Astrocyte (in vitro differentiated cells and primary cell): ENCODE measurements at regions not wholly inside any gene's neighbourhood (a gene's known extent, or its start where the extent isn't known, plus 50 kb on each side); places are given as distances from the start of the nearest gene placed in this dataset.

Experiments used
- DNase-seq: peaks from one replicate; pipeline ENCODE4 v3.0.0-alpha.2; 2010; ENCODE audit warnings: low read depth
- FAIRE-seq: peaks from 2 replicates; lab custom pipeline; 2011; peaks lifted over from hg19 to GRCh38; lab: Jason Lieb, UNC
- H2AFZ ChIP-seq: 2 replicates; pipeline ENCODE4 v1.6.0; 2012; ENCODE audit warnings: low read depth, low read length, inconsistent platforms
- H3K27ac ChIP-seq: 2 replicates; pipeline ENCODE4 v1.5.1; 2011; ENCODE audit warnings: low read depth, low read length, inconsistent platforms
- H3K27me3 ChIP-seq: 2 replicates; pipeline ENCODE4 v1.6.0; 2011; ENCODE audit warnings: low read length, inconsistent platforms; ENCODE audit not compliant: insufficient read depth
- H3K36me3 ChIP-seq: 2 replicates; pipeline ENCODE4 v1.5.1; 2011; ENCODE audit warnings: low read length, inconsistent platforms; ENCODE audit not compliant: insufficient read depth
- H3K4me1 ChIP-seq: 2 replicates; pipeline ENCODE4 v1.5.1; 2011; ENCODE audit warnings: low read length, inconsistent platforms; ENCODE audit not compliant: insufficient read depth
- H3K4me2 ChIP-seq: 2 replicates; pipeline ENCODE4 v1.6.0; 2012; ENCODE audit warnings: low read length, inconsistent platforms
- H3K4me3 ChIP-seq: 2 replicates; pipeline ENCODE4 v1.5.1; 2011; ENCODE audit warnings: low read depth, mild to moderate bottlenecking, low read length, inconsistent platforms; ENCODE audit not compliant: insufficient read depth
- H3K79me2 ChIP-seq: 2 replicates; pipeline ENCODE4 v1.6.0; 2012; ENCODE audit warnings: mild to moderate bottlenecking, low read length, inconsistent platforms; ENCODE audit not compliant: insufficient read depth
- H3K9ac ChIP-seq: 2 replicates; pipeline ENCODE4 v1.6.0; 2012; ENCODE audit warnings: mild to moderate bottlenecking, low read length, inconsistent platforms
- H3K9me3 ChIP-seq: 2 replicates; pipeline ENCODE4 v1.5.1; 2012; ENCODE audit warnings: low read depth, mild to moderate bottlenecking, low read length, inconsistent platforms; ENCODE audit not compliant: insufficient read depth
- H4K20me1 ChIP-seq: 2 replicates; pipeline ENCODE4 v1.6.0; 2012; ENCODE audit warnings: low read length, inconsistent platforms; ENCODE audit not compliant: insufficient read depth
- H3K27ac Mint-ChIP-seq: one replicate; pipeline ENCODE4 v1.8.0; 2021; ENCODE audit warnings: mild to moderate bottlenecking, mixed read lengths; ENCODE audit not compliant: unreplicated experiment
- H3K27me3 Mint-ChIP-seq: one replicate; pipeline ENCODE4 v1.8.0; 2021; ENCODE audit warnings: low read depth, mixed read lengths; ENCODE audit not compliant: unreplicated experiment
- H3K36me3 Mint-ChIP-seq: one replicate; pipeline ENCODE4 v1.8.0; 2021; ENCODE audit warnings: low read depth, mixed read lengths; ENCODE audit not compliant: unreplicated experiment
- H3K4me1 Mint-ChIP-seq: one replicate; pipeline ENCODE4 v1.8.0; 2021; ENCODE audit warnings: low read depth, mixed read lengths; ENCODE audit not compliant: unreplicated experiment
- H3K4me3 Mint-ChIP-seq: one replicate; pipeline ENCODE4 v1.8.0; 2021; ENCODE audit warnings: mild to moderate bottlenecking, moderate library complexity, mixed read lengths; ENCODE audit not compliant: unreplicated experiment
- H3K9me3 Mint-ChIP-seq: one replicate; pipeline ENCODE4 v1.8.0; 2021; ENCODE audit warnings: mild to moderate bottlenecking, mixed read lengths; ENCODE audit not compliant: unreplicated experiment
- EZH2 ChIP-seq: IDR thresholded peaks from 2 replicates; pipeline ENCODE4 v1.6.1; 2012; ENCODE audit warnings: mild to moderate bottlenecking, low read length, inconsistent platforms; ENCODE audit not compliant: insufficient read depth
- TF ChIP-seq, protein P1 (sequence below): IDR thresholded peaks from 2 replicates; pipeline ENCODE4 v1.5.1; 2011; ENCODE audit warnings: low read depth, mild to moderate bottlenecking, inconsistent platforms, low read length, moderate library complexity; ENCODE audit not compliant: insufficient read depth

DNA sequence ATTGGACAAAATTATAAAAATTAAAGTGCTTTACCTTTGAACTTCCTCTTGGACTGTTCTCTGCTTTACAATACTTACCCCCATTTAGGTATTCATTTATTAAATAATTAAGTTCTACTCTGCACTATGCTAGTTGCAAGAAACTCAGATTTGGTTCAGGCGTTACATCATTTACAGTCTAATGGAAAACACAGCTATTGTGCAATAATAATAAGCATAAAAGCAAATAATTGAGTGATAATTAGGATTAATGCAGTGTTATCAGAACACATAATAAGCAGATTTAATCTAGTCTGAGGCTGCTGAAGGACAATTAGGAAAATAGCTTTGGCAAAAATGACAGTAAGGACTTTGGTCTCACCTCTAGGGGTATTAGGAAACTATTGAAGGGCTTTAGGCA, 493.2 kb upstream of the ADARB2 start:
- no peaks in the 10 kb centered on the region for H3K36me3 Mint-ChIP-seq
- H3K9ac ChIP-seq: no peak overlapping the region
- H3K4me1 ChIP-seq: no peaks in the 10 kb centered on the region
- no peaks in the 10 kb centered on the region for H3K79me2 ChIP-seq
- TF ChIP-seq, protein P1, sequence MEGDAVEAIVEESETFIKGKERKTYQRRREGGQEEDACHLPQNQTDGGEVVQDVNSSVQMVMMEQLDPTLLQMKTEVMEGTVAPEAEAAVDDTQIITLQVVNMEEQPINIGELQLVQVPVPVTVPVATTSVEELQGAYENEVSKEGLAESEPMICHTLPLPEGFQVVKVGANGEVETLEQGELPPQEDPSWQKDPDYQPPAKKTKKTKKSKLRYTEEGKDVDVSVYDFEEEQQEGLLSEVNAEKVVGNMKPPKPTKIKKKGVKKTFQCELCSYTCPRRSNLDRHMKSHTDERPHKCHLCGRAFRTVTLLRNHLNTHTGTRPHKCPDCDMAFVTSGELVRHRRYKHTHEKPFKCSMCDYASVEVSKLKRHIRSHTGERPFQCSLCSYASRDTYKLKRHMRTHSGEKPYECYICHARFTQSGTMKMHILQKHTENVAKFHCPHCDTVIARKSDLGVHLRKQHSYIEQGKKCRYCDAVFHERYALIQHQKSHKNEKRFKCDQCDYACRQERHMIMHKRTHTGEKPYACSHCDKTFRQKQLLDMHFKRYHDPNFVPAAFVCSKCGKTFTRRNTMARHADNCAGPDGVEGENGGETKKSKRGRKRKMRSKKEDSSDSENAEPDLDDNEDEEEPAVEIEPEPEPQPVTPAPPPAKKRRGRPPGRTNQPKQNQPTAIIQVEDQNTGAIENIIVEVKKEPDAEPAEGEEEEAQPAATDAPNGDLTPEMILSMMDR: no peak
- TF ChIP-seq EZH2: no peak
- H3K27ac Mint-ChIP-seq: no peak overlapping the region
- FAIRE-seq: no peak
- H3K27ac ChIP-seq: no peak overlapping the region
- H3K9me3 ChIP-seq: no peaks in the 10 kb centered on the region
- no peaks in the 10 kb centered on the region for H3K27me3 ChIP-seq
- H3K4me3 Mint-ChIP-seq: no peak overlapping the region
- H3K27me3 Mint-ChIP-seq: no peaks in the 10 kb centered on the region
- H3K9me3 Mint-ChIP-seq: no peaks in the 10 kb centered on the region
- H3K4me3 ChIP-seq: no peak overlapping the region
- no peaks in the 10 kb centered on the region for H4K20me1 ChIP-seq
- H3K4me2 ChIP-seq: no peak overlapping the region
- no peaks in the 10 kb centered on the region for H3K36me3 ChIP-seq
- H2AFZ ChIP-seq: no peak overlapping the region
- DNase-seq: no peak
- H3K4me1 Mint-ChIP-seq: no peaks in the 10 kb centered on the region

DNA sequence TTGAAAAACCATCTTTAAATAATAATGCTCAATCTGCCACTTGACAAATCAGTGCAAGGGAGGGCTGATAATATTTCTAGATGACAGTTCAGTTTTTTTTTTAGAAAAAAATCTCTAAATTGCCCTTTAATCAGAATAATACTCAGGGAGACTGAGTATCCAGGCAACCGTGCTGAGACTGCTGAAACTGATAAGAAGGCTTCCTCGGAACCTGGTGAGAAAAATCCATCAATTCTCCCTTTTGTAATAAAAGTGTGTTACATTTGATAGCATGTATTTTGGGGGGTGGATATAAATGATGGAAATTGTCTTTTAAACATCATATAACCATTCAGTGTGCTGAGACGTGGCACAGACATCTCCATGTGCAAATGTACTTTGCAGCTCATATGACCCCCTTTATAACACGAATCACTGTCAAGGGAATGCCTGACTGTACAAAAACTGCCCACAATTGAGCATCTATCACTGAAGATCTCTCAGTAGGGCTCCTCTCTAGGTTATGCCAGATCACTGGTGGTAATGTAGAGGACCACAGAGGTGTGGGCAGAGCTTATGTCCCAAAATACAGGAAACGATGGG, 491.1 kb upstream of the ADARB2 start:
- Histone ChIP-seq H3K9me3 (peaks cover 6% of the 10 kb centered on the region), H3K79me2 (no peaks in the 10 kb centered on the region), H4K20me1 (no peaks in the 10 kb centered on the region), H3K4me2 (no peak overlapping the region), H3K36me3 (no peaks in the 10 kb centered on the region), H3K9ac (no peak overlapping the region), H3K27ac (no peak overlapping the region), H2AFZ (no peak overlapping the region), H3K4me1 (no peaks in the 10 kb centered on the region), H3K4me3 (no peak overlapping the region), H3K27me3 (no peaks in the 10 kb centered on the region)
- FAIRE-seq: no peak
- TF ChIP-seq, protein P1: no peak
- TF ChIP-seq EZH2: no peak
- DNase-seq: no peak
- H3K4me3 Mint-ChIP-seq: no peak overlapping the region
- no peak overlapping the region for H3K27ac Mint-ChIP-seq
- no peaks in the 10 kb centered on the region for H3K4me1 Mint-ChIP-seq
- no peaks in the 10 kb centered on the region for H3K9me3 Mint-ChIP-seq
- no peaks in the 10 kb centered on the region for H3K27me3 Mint-ChIP-seq
- no peaks in the 10 kb centered on the region for H3K36me3 Mint-ChIP-seq

DNA sequence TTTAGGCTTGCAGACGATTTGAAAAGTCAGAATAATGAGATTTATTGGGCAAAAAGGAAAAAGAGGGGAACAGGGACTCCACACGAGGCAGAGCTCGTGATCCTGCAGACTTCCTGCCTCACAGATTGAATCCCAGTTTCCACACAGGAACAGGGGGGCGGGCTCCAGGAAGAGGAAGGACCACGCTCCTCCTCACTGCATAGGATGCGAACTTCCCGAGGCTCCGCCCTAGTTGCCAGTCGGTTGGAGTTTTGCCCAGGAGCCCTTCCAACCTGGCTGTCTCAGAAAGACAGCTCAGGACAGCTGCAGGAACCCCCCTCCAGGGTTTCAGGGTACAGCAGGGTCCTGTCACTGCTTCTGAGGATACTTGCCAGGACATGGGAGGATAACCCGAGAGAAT, 488.3 kb upstream of the ADARB2 start:
- Histone ChIP-seq H3K36me3 (no peaks in the 10 kb centered on the region), H3K9ac (no peak overlapping the region), H2AFZ (no peak overlapping the region), H3K4me2 (no peak overlapping the region), H3K4me3 (no peak overlapping the region), H3K4me1 (no peaks in the 10 kb centered on the region), H3K27me3 (no peaks in the 10 kb centered on the region), H3K27ac (no peak overlapping the region), H3K79me2 (no peaks in the 10 kb centered on the region), H4K20me1 (no peaks in the 10 kb centered on the region), H3K9me3 (peaks cover 6% of the 10 kb centered on the region)
- Mint-ChIP-seq H3K9me3 (no peaks in the 10 kb centered on the region), H3K4me3 (no peak overlapping the region), H3K36me3 (no peaks in the 10 kb centered on the region), H3K27me3 (no peaks in the 10 kb centered on the region), H3K27ac (no peak overlapping the region), H3K4me1 (peaks cover 16% of the 10 kb centered on the region)
- FAIRE-seq (no peak), DNase-seq (no peak)
- TF ChIP-seq, protein P1: no peak
- no peak for TF ChIP-seq EZH2
